Limb (tissue), 2 donors: ENCODE measurements at regions not wholly inside any gene's neighbourhood (a gene's known extent, or its start where the extent isn't known, plus 50 kb on each side); places are given as distances from the start of the nearest gene placed in this dataset.

ENCODE experiments used
- DNase-seq, 2 donors: peaks; one replicate each; pipeline ENCODE4 v3.0.0-alpha.2; 2016; ENCODE audit errors: extremely low spot score in 2 of 2

DNA sequence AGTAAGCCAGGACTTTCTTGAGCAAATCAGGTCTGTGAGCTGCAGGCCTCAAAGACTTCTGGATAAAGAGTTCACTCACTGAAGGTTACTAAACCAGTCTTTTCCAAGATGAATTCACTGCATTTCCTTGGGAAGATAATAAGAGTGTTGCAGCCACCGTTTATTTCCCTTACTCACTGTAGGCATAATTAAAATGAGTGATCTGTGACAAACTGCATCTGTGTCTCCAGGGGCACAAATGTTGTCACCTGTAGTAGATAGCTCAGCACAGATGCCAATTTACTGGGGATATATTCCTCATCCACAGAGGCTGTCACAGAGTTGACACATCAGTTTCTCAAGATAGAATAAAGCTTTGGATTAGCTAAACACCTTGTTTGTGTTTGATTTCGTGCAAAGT, 580.2 kb downstream of the SPRY1 start:
- DNase-seq = no peak

DNA sequence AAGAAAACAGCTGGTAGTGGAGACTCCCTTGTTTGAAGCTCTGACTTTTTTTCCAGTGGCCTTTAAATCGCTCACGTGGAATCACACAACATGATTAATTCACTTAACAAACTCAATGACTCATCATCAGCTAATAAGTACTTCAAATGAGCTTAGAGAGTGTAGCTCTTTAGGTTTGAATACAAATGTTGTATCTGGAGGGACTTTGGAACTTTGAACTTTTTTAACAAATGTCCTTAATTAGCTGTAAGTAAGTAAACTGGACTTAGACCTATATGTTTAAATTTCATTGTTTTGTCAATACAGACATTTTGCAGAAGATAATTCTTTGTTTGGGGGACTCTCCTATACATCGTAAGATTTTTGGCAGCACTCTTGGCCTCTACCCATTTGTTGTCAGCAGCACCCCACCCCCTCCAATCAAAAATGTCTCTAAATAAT, 581.1 kb downstream of the SPRY1 start:
- DNase-seq = no peak

DNA sequence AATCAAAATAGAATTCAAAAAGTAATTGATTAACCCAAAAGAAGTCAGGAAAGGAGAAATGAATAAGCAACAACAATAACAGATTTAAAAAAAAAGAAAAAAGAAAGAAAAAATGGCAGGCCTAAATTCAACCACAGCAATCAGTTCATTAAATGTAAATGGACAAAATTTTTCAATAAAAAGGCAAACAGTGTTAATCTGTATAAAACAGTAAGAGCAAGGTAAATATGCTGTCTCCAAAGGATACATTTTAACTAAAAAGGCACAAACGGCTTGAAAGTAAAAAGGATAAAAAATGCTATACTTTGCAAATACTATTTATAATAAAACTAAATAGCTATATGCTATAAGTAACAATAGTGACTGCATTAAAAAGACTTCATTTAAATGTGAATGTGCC, 582.0 kb downstream of the SPRY1 start:
- DNase-seq = no peak

DNA sequence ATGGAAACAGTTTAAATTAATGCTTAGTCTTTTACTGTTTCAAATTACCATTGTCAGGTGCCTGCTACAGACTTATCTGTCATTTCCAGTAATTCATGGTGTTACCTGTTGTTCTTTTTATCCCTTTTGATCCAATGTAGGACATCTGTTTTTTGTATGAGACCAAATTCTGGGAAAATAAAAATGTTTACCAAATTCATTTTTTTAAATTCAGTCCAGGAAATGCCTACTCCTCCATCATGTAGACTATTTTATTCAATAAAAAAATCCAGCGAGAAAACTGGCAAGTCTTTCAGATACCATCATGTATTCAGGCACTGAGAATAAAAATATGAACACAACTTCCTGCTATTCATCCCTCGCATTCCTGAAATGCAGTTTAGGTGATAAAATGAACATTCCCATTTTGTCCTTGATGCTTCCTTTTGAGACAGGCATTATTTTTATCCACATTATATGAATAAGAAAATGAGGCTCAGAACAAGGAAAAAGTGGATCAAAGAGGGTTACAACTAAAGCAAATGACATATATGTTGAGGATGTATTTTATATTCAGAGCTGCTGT, 584.2 kb downstream of the SPRY1 start:
- DNase-seq = no peak

DNA sequence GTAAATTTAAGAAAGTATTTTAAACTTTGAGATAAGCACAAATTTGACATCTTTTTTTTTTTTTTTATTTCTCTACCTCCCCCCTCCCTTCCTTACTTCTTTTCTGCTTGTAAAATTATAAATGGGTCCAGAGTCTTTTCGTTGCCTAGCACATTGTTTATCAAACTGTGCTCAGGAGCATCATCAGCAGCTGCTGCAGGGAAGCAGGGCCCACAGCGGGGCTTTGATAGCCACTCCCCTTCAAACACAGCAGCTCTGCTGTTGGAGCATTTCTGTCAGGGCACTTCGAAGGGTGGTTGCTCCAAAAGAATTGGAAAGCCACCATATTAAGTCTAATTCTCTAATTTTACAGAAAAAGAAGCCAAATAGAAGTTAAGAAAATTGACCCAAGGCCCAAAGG, 588.3 kb downstream of the SPRY1 start:
- DNase-seq = no peak

DNA sequence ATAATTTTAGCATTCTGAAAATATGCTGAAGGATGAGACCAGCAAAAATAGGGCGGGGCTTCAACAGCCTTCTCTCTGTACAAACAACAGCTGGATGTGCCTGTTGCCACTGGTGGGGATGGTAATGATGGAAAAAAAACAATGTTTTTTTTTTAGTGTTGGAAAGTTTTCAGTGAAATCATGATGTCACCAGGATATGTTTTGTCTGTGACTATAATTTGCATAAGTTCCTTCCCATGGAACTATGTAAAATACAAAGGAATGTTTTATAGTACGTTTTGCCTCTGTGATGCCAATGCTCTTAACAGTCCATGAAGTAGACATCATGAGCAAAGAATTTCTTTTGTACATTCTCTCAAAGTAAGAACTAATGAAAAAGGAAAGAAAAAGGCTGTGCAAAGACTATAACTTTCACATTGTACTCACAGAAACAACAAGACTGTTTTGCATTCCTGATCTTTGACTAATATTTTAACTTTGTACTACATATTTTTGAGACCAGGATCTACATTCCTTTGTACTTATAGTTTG, 589.7 kb downstream of the SPRY1 start:
- peak in 1 of 2 donors; percentile 87 for DNase-seq

DNA sequence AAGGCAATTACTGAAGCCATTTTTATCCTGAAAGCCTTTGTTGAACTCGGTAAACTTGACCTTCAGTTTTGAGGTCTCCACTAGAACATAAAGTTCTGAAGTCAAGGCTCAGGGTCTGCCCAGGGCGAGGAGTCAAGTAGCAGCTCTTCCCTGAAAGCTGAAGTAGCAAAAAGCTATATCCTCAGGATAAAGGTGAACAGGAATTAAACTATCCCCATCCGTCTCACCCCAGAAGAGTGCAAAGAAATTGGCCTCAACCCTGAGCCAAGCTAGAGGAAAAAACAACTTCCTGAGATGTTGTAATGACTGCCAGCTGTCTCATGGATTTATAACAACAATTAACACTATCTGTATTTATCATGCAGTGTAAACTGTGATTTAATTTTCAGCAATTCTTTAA, 590.8 kb downstream of the SPRY1 start:
- no peak for DNase-seq

DNA sequence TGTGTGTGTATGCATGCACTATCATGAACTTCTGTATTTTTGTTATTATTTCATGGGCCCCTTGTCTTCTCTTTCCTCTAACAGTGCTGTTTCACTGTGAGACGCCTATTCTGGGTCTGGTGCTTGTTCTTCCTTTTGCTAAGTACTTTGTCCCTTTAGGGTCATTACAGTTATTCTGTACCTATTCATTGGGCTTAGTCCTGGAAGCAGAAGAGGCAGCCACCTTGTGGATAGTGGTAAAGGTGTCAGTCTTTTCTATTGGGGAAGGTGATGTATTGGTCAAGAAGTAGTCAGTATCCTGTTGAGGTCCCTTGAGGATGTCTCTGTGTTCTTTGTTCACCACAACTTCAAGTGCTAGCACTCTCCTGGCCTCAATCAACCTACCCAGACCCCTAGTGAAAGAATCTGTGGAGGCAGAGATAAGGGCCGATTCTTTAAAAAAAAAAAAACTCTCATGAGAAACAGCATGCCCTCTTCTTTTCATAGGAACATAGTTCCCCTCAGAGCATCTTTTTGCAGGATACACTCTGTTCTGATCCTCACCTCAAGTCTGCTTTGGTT, 593.8 kb downstream of the SPRY1 start:
- DNase-seq = no peak

DNA sequence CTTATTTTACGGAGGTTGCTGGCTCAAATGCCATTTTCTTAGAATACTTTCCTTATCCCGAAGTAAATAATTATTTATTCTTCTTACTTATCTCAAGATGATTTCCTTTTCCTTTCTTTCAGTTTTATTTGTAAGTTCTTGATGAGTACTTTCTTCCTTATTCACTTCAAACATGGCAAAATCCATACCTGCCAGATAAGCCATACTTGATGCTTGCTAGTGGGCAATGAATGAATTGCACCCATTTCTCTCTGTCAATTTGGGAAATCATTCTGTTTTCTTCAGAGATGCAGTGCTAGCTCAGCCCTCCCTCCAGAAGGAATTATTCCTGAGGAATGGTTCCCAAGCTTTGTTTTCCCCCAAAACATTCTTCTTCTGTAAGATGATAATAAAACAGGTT, 598.3 kb downstream of the SPRY1 start:
- DNase-seq = no peak

DNA sequence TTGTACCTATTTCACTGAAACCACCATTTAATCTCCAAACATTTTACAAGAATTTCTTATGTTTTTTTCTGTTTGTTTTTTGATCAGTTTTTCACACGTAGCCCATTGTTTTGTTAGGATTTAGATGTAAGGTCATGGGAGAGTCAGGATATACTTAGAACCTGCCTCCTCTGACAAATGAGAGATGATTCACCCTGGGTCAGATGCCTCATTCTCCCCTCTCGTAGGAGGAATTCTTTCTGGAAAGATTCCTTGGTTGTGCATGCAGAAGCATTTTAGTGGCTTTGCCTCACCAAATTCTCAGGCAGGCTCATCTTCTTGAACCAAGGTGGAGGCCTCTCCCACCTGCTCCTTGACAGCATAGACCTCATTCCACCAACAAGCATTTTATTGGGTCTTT, 599.3 kb downstream of the SPRY1 start:
- DNase-seq = no peak

DNA sequence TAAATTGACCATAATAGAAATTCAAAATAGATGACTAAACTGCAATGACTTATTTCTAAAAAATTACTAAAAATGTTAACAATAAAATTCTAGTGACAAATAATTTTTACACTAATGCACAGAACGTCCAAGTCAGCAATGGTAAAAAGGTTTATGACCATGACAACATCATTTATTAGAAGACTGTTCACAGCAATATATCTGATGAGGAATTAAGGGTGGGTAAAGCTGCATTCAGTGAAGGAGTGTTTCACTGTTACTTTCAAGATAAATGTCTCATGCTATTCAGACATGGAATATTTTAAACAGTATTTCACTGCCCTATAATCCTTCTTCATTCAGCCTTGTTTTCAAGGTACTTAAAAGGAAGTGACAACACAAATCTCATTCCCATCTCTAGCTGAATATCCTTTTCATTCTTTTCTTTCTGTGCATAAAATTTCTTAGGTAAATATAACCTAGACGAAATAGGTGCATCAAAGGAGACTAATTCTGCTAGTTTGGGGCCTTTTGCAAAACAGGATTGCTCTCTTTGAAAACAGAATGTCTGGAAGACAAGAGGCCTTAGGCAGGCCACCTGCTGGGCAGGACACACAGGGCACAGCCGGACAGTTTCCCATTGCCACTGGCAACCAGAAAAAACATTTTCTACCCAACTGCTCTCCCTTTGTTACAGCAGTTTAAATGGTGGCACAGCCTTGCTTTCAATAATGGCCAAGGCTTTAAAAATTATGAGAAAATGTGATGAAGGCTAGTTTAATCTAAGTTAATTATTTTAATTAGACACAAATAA, 600.3 kb downstream of the SPRY1 start:
- DNase-seq = no peak

DNA sequence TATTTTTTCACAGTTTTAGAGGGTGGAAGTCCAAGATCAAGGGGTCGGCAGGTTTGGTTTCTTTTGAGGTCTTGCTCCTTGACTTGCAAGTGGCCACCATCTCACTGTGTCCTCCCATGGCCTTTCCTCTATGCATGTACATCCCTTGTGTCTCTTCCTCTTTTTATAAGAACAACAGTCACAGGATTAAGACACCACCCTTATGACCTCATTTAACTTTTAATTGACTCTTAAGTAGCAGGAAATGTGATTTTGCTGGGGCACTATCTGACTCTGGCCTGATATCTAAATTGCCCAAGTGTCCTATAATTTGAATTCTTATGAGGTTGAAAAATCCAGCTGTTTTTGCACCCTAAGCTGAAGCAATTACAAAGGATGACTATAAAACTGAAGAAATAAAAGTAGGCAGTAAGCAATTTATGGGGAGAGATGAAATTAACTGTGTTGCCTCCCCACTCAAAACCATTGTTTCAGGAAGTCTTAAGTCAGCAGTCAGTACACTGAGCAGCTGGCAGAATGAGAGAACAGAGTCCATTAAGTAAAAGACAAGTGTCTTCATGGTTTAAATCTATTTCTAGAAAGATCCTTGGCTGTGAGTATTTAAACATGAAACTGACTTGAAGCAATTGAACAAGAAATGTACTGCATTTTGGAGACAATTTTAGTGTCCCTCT, 601.3 kb downstream of the SPRY1 start:
- no peak for DNase-seq

DNA sequence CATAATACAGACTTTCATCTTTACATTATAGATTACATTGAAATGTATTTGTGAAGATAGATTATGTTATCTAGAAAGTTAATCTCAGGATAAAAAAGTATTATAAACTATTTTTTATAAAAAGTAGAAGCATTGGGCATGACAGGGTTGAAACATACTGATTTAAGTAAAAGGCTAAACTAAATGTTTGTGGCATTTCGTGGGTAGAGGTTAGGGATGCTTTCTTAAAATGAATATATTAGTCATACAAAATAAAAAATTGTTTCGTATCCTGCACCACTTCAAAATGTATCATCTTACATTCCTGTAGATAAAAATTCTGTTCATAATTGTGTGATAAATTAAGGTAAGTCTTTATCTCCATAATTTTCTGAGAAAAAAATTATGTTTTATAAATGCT, 603.6 kb downstream of the SPRY1 start:
- no peak for DNase-seq

DNA sequence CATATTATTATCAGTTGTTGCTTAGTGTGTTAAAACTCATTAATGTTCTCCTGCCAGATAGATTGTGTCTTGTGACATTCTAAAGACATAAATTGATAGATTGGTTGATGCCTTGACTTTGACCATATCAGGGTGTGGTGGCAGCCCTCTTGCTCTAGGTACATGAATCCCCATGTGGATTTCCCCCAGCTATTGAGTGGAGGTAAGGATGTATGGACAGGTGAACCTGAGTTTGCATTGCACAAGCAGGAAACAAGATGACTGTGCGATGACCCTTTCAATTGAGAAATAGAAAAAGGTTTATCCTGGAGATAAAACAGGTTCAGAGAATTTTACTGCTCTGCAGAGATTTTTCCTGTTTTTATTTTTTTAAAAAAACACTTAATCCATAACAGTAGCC, 619.2 kb downstream of the SPRY1 start:
- no peak for DNase-seq

DNA sequence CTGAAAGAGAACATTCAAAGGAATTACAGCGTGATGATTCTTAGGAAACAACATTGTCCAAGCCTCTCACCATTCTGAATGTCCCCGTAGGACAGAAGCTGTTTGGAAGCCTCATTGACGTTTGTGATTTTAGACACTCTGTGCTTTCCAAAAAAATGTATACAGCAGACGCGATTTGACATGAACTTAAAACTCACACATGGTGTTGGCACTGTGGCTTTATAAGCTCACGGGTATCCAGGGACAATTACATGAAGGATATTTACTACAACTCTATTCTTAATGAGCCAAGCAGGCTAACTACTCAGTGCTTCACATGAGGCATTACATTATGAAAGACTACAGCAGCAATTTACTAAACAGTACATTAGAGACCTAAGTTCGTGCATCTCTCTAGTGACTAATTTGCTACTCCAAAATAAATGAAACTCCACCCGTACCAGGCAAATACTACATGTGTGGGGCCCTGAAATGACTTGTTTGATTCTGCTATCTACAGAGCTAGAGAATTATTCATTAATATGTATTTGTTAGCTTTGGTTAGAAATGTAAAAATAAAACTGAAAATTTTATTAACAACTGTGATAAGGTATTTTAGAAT, 620.7 kb downstream of the SPRY1 start:
- DNase-seq = no peak

DNA sequence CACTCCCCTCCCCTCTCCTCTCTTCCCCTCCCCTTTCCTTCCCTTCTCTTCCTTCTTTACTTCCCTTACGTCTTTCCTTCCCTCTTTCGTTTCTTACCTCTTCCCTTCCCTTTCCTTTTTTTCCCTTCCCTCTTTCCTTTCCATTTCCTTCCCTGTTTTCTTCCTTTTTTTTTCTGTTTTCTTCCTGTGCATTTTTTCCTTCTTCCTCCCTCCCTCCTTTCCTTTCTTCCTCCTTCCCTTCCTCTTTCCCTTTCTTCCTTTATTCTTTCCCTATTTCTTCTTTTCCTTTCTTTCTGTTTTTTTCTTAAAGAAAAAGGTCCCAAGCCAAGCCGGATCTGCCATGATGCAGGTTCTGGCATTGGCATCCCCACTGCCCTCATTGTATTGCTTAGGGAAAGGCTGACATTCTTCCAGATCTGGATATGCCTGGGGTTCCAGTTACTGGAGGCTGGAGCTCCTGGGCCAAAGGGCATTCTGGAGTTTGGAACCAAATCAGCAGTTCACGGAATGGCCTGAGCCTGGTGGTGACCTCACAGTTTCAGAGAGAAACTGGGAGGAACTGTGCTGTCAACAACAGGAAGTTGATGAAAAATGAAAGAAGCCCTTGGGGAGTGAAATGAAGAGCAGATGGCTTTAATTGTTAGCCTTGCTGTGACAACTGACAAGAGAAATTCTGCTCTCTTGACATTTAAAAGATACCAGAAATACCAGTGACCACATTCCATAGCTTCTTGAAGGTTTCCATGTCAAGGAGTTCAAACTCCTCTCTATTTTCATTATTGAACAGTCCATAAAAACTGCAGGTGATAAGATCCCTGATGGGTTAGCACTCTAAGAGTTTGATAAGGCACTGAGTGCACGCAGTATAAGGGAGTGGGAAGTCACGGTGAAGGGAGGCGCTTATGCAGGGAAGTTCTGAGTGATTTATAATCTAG, 622.1 kb downstream of the SPRY1 start:
- DNase-seq = no peak

DNA sequence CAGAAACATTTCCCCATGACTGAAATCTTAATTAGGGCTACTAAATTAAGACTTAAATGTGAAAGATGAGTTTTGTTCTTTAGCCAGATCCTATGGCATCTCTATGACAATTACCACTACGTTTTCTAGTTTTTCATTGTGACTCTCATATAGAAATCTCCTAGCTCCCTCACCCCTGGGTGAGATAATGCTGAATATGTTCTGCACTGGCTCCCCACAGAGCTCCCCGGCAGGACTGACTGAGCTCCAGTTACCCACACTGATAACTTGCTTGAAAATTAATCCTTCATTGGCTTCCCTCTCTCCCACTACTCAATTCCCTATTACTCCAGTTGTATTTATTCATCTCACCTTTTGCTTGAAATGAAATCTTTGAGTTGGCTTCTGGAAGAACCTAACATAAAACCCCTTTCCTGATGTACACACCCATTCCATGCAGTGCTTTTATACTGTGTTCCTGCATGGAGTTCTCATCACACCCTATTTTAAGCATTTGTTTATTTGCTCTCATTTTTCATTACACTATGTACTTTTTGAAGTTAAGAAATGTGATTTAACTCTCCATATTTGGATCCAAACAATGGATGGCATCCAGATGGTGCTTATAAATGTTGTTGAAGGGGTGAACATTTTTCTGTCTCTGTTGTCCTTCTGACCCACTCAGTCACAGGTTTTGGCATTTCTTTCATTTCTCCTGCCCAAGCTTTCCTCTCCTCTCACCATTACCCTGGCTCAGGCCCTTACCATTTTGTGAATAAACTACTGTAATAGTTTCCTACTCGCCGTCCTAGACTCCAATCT, 623.4 kb downstream of the SPRY1 start:
- no peak for DNase-seq

DNA sequence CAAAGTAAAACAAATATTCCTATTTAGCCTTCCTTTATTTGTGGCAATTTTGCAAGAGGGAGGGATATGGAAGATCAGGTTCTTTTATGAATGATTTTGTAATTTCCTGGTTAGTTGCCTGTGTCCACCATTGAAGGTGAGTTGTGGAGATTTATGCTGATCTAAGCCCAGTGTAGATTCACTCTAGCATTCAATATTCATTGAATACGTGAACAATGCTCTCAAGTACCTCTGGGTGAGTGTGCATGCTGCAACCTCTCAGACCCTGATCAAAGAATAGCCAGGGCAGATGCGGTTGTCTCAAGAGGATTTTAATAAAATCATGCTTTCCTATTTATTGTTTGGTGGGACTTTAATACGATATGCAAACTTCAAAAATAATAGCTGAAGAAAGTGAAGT, 628.4 kb downstream of the SPRY1 start:
- no peak for DNase-seq

DNA sequence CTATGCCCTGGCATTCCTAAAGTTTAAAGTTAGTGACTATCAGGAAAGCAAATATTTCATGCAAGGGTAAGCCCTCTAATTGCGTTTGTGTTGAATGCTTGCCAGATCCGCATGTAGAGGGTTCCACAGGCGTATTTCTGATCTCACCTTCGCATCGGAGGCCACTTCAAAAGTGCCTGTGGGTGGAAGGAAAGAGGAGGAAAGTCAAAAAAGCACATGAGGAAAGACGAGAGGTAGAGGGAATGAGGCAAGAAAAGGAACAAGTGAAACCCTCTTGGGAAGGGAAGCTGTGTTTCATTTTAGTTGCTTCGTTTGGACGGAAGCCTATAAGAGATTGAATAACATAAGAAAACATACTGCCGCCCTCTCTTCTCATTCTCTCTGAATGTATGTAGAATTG, 628.8 kb downstream of the SPRY1 start:
- peak in 1 of 2 donors; percentile 58 for DNase-seq

DNA sequence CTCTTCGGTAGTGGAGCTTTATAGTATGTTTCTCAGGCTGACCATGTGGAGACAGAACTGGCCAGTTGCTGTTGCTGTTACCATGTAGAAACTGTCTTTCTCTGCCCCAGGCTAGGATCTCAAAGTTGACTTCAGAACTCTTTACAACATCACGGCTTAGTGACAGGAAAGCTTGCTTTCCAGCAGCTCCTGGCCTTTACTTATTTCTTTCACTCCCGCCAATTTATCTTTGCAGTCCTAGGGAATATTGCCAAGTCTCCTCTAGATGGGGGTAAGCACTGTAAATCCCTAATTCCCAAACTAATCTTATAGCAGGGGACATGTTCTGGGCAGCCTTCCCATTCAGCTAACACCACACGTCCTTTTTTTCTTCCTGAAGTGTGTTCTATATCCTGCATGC, 631.6 kb downstream of the SPRY1 start:
- DNase-seq = peak; percentile 38 to 85
